Astrocyte (in vitro differentiated cells and primary cell): ENCODE measurements at regions not wholly inside any gene's neighbourhood (a gene's known extent, or its start where the extent isn't known, plus 50 kb on each side); places are given as distances from the start of the nearest gene placed in this dataset.

ENCODE experiments used
- DNase-seq: peaks from one replicate; pipeline ENCODE4 v3.0.0-alpha.2; 2010; ENCODE audit warnings: low read depth
- FAIRE-seq: peaks from 2 replicates; lab custom pipeline; 2011; peaks lifted over from hg19 to GRCh38; lab: Jason Lieb, UNC
- H2AFZ ChIP-seq: 2 replicates; pipeline ENCODE4 v1.6.0; 2012; ENCODE audit warnings: low read depth, low read length, inconsistent platforms
- H3K27ac ChIP-seq: 2 replicates; pipeline ENCODE4 v1.5.1; 2011; ENCODE audit warnings: low read depth, low read length, inconsistent platforms
- H3K27me3 ChIP-seq: 2 replicates; pipeline ENCODE4 v1.6.0; 2011; ENCODE audit warnings: low read length, inconsistent platforms; ENCODE audit not compliant: insufficient read depth
- H3K36me3 ChIP-seq: 2 replicates; pipeline ENCODE4 v1.5.1; 2011; ENCODE audit warnings: low read length, inconsistent platforms; ENCODE audit not compliant: insufficient read depth
- H3K4me1 ChIP-seq: 2 replicates; pipeline ENCODE4 v1.5.1; 2011; ENCODE audit warnings: low read length, inconsistent platforms; ENCODE audit not compliant: insufficient read depth
- H3K4me2 ChIP-seq: 2 replicates; pipeline ENCODE4 v1.6.0; 2012; ENCODE audit warnings: low read length, inconsistent platforms
- H3K4me3 ChIP-seq: 2 replicates; pipeline ENCODE4 v1.5.1; 2011; ENCODE audit warnings: low read depth, mild to moderate bottlenecking, low read length, inconsistent platforms; ENCODE audit not compliant: insufficient read depth
- H3K79me2 ChIP-seq: 2 replicates; pipeline ENCODE4 v1.6.0; 2012; ENCODE audit warnings: mild to moderate bottlenecking, low read length, inconsistent platforms; ENCODE audit not compliant: insufficient read depth
- H3K9ac ChIP-seq: 2 replicates; pipeline ENCODE4 v1.6.0; 2012; ENCODE audit warnings: mild to moderate bottlenecking, low read length, inconsistent platforms
- H3K9me3 ChIP-seq: 2 replicates; pipeline ENCODE4 v1.5.1; 2012; ENCODE audit warnings: low read depth, mild to moderate bottlenecking, low read length, inconsistent platforms; ENCODE audit not compliant: insufficient read depth
- H4K20me1 ChIP-seq: 2 replicates; pipeline ENCODE4 v1.6.0; 2012; ENCODE audit warnings: low read length, inconsistent platforms; ENCODE audit not compliant: insufficient read depth
- H3K27ac Mint-ChIP-seq: one replicate; pipeline ENCODE4 v1.8.0; 2021; ENCODE audit warnings: mild to moderate bottlenecking, mixed read lengths; ENCODE audit not compliant: unreplicated experiment
- H3K27me3 Mint-ChIP-seq: one replicate; pipeline ENCODE4 v1.8.0; 2021; ENCODE audit warnings: low read depth, mixed read lengths; ENCODE audit not compliant: unreplicated experiment
- H3K36me3 Mint-ChIP-seq: one replicate; pipeline ENCODE4 v1.8.0; 2021; ENCODE audit warnings: low read depth, mixed read lengths; ENCODE audit not compliant: unreplicated experiment
- H3K4me1 Mint-ChIP-seq: one replicate; pipeline ENCODE4 v1.8.0; 2021; ENCODE audit warnings: low read depth, mixed read lengths; ENCODE audit not compliant: unreplicated experiment
- H3K4me3 Mint-ChIP-seq: one replicate; pipeline ENCODE4 v1.8.0; 2021; ENCODE audit warnings: mild to moderate bottlenecking, moderate library complexity, mixed read lengths; ENCODE audit not compliant: unreplicated experiment
- H3K9me3 Mint-ChIP-seq: one replicate; pipeline ENCODE4 v1.8.0; 2021; ENCODE audit warnings: mild to moderate bottlenecking, mixed read lengths; ENCODE audit not compliant: unreplicated experiment
- EZH2 ChIP-seq: IDR thresholded peaks from 2 replicates; pipeline ENCODE4 v1.6.1; 2012; ENCODE audit warnings: mild to moderate bottlenecking, low read length, inconsistent platforms; ENCODE audit not compliant: insufficient read depth
- TF ChIP-seq, protein P1 (sequence below): IDR thresholded peaks from 2 replicates; pipeline ENCODE4 v1.5.1; 2011; ENCODE audit warnings: low read depth, mild to moderate bottlenecking, inconsistent platforms, low read length, moderate library complexity; ENCODE audit not compliant: insufficient read depth

DNA sequence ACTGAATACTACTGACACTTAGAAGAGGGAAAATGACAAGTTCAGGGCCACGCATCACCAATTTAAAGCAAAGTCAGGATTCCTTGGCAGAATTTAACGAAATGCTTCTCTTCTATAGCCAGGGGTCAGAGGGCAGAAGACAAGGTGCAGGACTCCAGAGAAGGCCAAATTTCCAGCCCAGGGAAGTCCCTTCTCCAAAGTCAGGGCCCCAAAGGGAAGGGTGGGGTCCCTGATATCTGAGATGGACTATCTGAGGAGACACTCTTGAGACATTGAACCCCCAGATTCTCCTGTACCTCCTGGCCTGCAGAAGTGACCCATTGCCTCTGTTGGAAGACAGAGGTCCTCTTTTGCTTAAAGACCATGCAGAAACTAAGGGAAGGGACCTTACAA, 91.2 kb downstream of the RPS6KA4 start:
- peaks cover 4% of the 10 kb centered on the region for H3K27me3 ChIP-seq
- no peak overlapping the region for H3K4me2 ChIP-seq
- H3K36me3 ChIP-seq: no peaks in the 10 kb centered on the region
- no peaks in the 10 kb centered on the region for H3K79me2 ChIP-seq
- no peak for TF ChIP-seq EZH2
- TF ChIP-seq, protein P1, sequence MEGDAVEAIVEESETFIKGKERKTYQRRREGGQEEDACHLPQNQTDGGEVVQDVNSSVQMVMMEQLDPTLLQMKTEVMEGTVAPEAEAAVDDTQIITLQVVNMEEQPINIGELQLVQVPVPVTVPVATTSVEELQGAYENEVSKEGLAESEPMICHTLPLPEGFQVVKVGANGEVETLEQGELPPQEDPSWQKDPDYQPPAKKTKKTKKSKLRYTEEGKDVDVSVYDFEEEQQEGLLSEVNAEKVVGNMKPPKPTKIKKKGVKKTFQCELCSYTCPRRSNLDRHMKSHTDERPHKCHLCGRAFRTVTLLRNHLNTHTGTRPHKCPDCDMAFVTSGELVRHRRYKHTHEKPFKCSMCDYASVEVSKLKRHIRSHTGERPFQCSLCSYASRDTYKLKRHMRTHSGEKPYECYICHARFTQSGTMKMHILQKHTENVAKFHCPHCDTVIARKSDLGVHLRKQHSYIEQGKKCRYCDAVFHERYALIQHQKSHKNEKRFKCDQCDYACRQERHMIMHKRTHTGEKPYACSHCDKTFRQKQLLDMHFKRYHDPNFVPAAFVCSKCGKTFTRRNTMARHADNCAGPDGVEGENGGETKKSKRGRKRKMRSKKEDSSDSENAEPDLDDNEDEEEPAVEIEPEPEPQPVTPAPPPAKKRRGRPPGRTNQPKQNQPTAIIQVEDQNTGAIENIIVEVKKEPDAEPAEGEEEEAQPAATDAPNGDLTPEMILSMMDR: no peak
- no peaks in the 10 kb centered on the region for H4K20me1 ChIP-seq
- Mint-ChIP-seq H3K27me3 (peaks cover 51% of the 10 kb centered on the region), H3K36me3 (no peaks in the 10 kb centered on the region), H3K27ac (no peak overlapping the region), H3K4me1 (peaks cover 6% of the 10 kb centered on the region), H3K4me3 (no peak overlapping the region), H3K9me3 (peaks cover 3% of the 10 kb centered on the region)
- H3K9me3 ChIP-seq: no peaks in the 10 kb centered on the region
- H3K4me1 ChIP-seq: peaks cover 9% of the 10 kb centered on the region
- DNase-seq (no peak), FAIRE-seq (no peak)
- H3K9ac ChIP-seq: no peak overlapping the region
- H3K4me3 ChIP-seq: no peak overlapping the region
- H2AFZ ChIP-seq: no peak overlapping the region
- no peak overlapping the region for H3K27ac ChIP-seq

DNA sequence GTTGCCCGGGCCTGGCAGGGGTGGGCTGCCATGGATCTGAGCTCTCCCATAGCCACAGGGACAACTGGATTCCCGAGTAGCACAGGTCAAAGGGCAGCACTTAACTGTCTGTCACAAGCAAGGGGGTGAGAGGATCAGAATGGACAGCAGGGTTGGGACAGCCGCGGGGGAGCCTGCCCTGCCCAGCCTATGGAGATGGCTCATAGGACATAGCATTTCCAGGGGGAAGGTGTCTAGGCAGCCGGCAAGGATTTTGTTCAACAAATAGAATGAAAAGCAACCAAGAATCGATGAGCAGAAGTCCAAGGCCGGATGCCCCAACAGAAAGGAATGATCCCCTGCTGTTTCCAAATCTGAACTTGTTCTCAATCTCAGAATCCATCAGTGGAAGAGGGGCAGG, 92.9 kb downstream of the RPS6KA4 start:
- no peak overlapping the region for H3K4me2 ChIP-seq
- TF ChIP-seq, protein P1: no peak
- TF ChIP-seq EZH2: no peak
- peaks cover 9% of the 10 kb centered on the region for H3K4me1 ChIP-seq
- no peak overlapping the region for H2AFZ ChIP-seq
- no peak overlapping the region for H3K4me3 ChIP-seq
- no peak overlapping the region for H3K27ac ChIP-seq
- no peak for DNase-seq
- Mint-ChIP-seq H3K4me3 (no peak overlapping the region), H3K27ac (no peak overlapping the region), H3K9me3 (peaks cover 6% of the 10 kb centered on the region), H3K27me3 (peaks cover 63% of the 10 kb centered on the region), H3K4me1 (peaks cover 6% of the 10 kb centered on the region), H3K36me3 (peaks cover 2% of the 10 kb centered on the region)
- no peaks in the 10 kb centered on the region for H3K36me3 ChIP-seq
- no peaks in the 10 kb centered on the region for H4K20me1 ChIP-seq
- H3K9ac ChIP-seq: no peak overlapping the region
- peaks cover 4% of the 10 kb centered on the region for H3K27me3 ChIP-seq
- no peaks in the 10 kb centered on the region for H3K79me2 ChIP-seq
- no peaks in the 10 kb centered on the region for H3K9me3 ChIP-seq
- no peak for FAIRE-seq

DNA sequence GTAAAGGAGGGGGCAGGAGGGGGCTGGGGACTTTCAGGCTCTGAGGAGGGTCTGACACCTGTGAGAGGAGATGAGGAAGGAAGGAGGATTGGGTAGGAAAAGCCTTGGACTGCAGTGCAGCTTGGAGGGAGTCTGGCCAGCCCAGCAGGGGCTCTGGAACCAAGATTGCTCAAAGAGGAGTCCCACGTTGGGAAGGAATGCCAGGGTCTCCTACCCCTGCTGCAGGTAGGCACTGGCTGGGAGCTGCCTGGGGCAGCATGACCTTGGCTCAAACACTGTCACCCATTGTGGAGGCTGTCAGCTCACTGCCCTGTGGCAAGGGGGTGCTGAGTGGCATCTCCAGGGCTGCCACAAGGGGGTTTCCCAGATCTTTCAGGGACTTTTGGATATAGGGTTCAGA, 94.5 kb downstream of the RPS6KA4 start:
- H3K36me3 ChIP-seq: no peaks in the 10 kb centered on the region
- no peak overlapping the region for H3K4me3 Mint-ChIP-seq
- H3K27ac ChIP-seq: no peak overlapping the region

More for the DNA sequence above, 94.5 kb downstream of the RPS6KA4 start:
- no peak overlapping the region for H3K4me2 ChIP-seq
- TF ChIP-seq, protein P1: no peak
- TF ChIP-seq EZH2: no peak
- no peak for FAIRE-seq
- no peak for DNase-seq
- H3K79me2 ChIP-seq: no peaks in the 10 kb centered on the region
- no peak overlapping the region for H2AFZ ChIP-seq
- no peaks in the 10 kb centered on the region for H3K9me3 ChIP-seq
- Mint-ChIP-seq H3K27ac (no peak overlapping the region), H3K9me3 (peaks cover 6% of the 10 kb centered on the region), H3K36me3 (peaks cover 2% of the 10 kb centered on the region), H3K27me3 (peaks cover 52% of the 10 kb centered on the region), H3K4me1 (peaks cover 4% of the 10 kb centered on the region)
- H3K4me3 ChIP-seq: no peak overlapping the region
- H3K9ac ChIP-seq: no peak overlapping the region
- H4K20me1 ChIP-seq: no peaks in the 10 kb centered on the region
- peaks cover 4% of the 10 kb centered on the region for H3K27me3 ChIP-seq
- peaks cover 9% of the 10 kb centered on the region for H3K4me1 ChIP-seq
